Ectodermal cell (in vitro differentiated cells): ENCODE measurements at regions not wholly inside any gene's neighbourhood (a gene's known extent, or its start where the extent isn't known, plus 50 kb on each side); places are given as distances from the start of the nearest gene placed in this dataset.

Source experiments
- H3K27ac ChIP-seq: 2 replicates; pipeline ENCODE4 v1.7.0; 2013; ENCODE audit warnings: mild to moderate bottlenecking, low read depth, low read length; ENCODE audit not compliant: insufficient read depth, poor library complexity, severe bottlenecking
- H3K27me3 ChIP-seq: 2 replicates; pipeline ENCODE4 v1.7.0; 2013; ENCODE audit warnings: mild to moderate bottlenecking, low read length; ENCODE audit not compliant: insufficient read depth, control insufficient read depth, poor library complexity, severe bottlenecking
- H3K36me3 ChIP-seq: one replicate; pipeline ENCODE4 v1.7.0; 2013; ENCODE audit warnings: low read length; ENCODE audit not compliant: control insufficient read depth, insufficient read depth
- H3K4me1 ChIP-seq: one replicate; pipeline ENCODE4 v1.7.0; 2013; ENCODE audit warnings: low read length; ENCODE audit not compliant: control insufficient read depth, insufficient read depth
- H3K4me3 ChIP-seq: 2 replicates; pipeline ENCODE4 v1.7.0; 2013; ENCODE audit warnings: low read depth, low read length, control low read depth; ENCODE audit not compliant: insufficient read depth
- H3K9me3 ChIP-seq: 2 replicates; pipeline ENCODE4 v1.7.0; 2013; ENCODE audit warnings: mild to moderate bottlenecking, low read length, moderate library complexity; ENCODE audit not compliant: control insufficient read depth
- WGBS, 2 experiments: methylation state at CpG; one replicate each; pipeline ENCODE4 v1.1.7; 2013; ENCODE audit warnings: missing lambda C conversion rate in 2 of 2; 5-methylcytosine and 5-hydroxymethylcytosine counted together

GRCh38 chr6:168888786-168889345, 364.8 kb downstream of the THBS2 start:
- peaks cover 7% of the 10 kb centered on the region for H3K27me3 ChIP-seq
- H3K9me3 ChIP-seq, result no peaks in the 10 kb centered on the region
- H3K4me3 ChIP-seq, result no peak overlapping the region
- no peaks in the 10 kb centered on the region for H3K36me3 ChIP-seq
- H3K27ac ChIP-seq, result no peak overlapping the region
- H3K4me1 ChIP-seq, result no peaks in the 10 kb centered on the region
- WGBS, 2 experiments, result 94 to 96% methylated on average over 18 of the region's 18 CpGs

- Histone ChIP-seq H3K4me1 (no peaks in the 10 kb centered on the region), H3K4me3 (no peak overlapping the region), H3K27ac (no peak overlapping the region), H3K36me3 (no peaks in the 10 kb centered on the region), H3K27me3 (peaks cover 11% of the 10 kb centered on the region), H3K9me3 (no peaks in the 10 kb centered on the region)
- 94 to 95% methylated on average over 11 of the region's 11 CpGs for WGBS, 2 experiments
These were observed 365.5 kb downstream of the THBS2 start for GRCh38 chr6:168888102-168888501.

- Histone ChIP-seq H3K9me3 (no peaks in the 10 kb centered on the region), H3K27me3 (peaks cover 11% of the 10 kb centered on the region), H3K4me3 (no peak overlapping the region), H3K4me1 (no peaks in the 10 kb centered on the region), H3K36me3 (no peaks in the 10 kb centered on the region), H3K27ac (no peak overlapping the region)
- WGBS, 2 experiments, result 95% methylated on average over 10 of the region's 10 CpGs
These were observed 366.0 kb downstream of the THBS2 start for GRCh38 chr6:168887621-168888020.

GRCh38 chr6:168886964-168887363, 366.7 kb downstream of the THBS2 start:
- Histone ChIP-seq H3K27ac (no peak overlapping the region), H3K4me3 (no peak overlapping the region), H3K27me3 (peaks cover 11% of the 10 kb centered on the region), H3K36me3 (no peaks in the 10 kb centered on the region), H3K9me3 (no peaks in the 10 kb centered on the region), H3K4me1 (no peaks in the 10 kb centered on the region)
- WGBS, 2 experiments, result 95 to 96% methylated on average over 12 of the region's 12 CpGs

GRCh38 chr6:168885751-168886742, 367.6 kb downstream of the THBS2 start:
- 95% methylated on average over 51 of the region's 51 CpGs for WGBS, 2 experiments
- no peak overlapping the region for H3K4me3 ChIP-seq
- H3K27me3 ChIP-seq, result peaks cover 11% of the 10 kb centered on the region
- H3K9me3 ChIP-seq, result no peaks in the 10 kb centered on the region
- H3K4me1 ChIP-seq, result no peaks in the 10 kb centered on the region
- no peak overlapping the region for H3K27ac ChIP-seq
- no peaks in the 10 kb centered on the region for H3K36me3 ChIP-seq

GRCh38 chr6:168885196-168885595, 368.4 kb downstream of the THBS2 start:
- Histone ChIP-seq H3K27me3 (peaks cover 11% of the 10 kb centered on the region), H3K9me3 (no peaks in the 10 kb centered on the region), H3K36me3 (no peaks in the 10 kb centered on the region), H3K4me3 (no peak overlapping the region), H3K4me1 (no peaks in the 10 kb centered on the region), H3K27ac (no peak overlapping the region)
- 93 to 95% methylated on average over 9 of the region's 9 CpGs for WGBS, 2 experiments

- Histone ChIP-seq H3K4me1 (no peaks in the 10 kb centered on the region), H3K4me3 (no peak overlapping the region), H3K36me3 (no peaks in the 10 kb centered on the region), H3K27ac (no peak overlapping the region), H3K27me3 (peaks cover 11% of the 10 kb centered on the region), H3K9me3 (no peaks in the 10 kb centered on the region)
- 23 to 24% methylated on average over 37 of the region's 37 CpGs for WGBS, 2 experiments
These were observed 369.0 kb downstream of the THBS2 start for GRCh38 chr6:168884646-168885086.

GRCh38 chr6:168884050-168884645, 369.5 kb downstream of the THBS2 start:
- Histone ChIP-seq H3K4me1 (no peaks in the 10 kb centered on the region), H3K27me3 (peaks cover 11% of the 10 kb centered on the region), H3K4me3 (no peak overlapping the region), H3K27ac (no peak overlapping the region), H3K36me3 (no peaks in the 10 kb centered on the region), H3K9me3 (no peaks in the 10 kb centered on the region)
- 83 to 87% methylated on average over 21 of the region's 21 CpGs for WGBS, 2 experiments

- 95% methylated on average over 13 of the region's 13 CpGs for WGBS, 2 experiments
These were observed 370.1 kb downstream of the THBS2 start for GRCh38 chr6:168883410-168884049.

GRCh38 chr6:168880271-168880670, 373.4 kb downstream of the THBS2 start:
- Histone ChIP-seq H3K4me3 (no peak overlapping the region), H3K36me3 (no peaks in the 10 kb centered on the region), H3K4me1 (no peaks in the 10 kb centered on the region), H3K9me3 (no peaks in the 10 kb centered on the region), H3K27ac (no peak overlapping the region), H3K27me3 (peaks cover 11% of the 10 kb centered on the region)
- 88% methylated on average over 17 of the region's 17 CpGs for WGBS, 2 experiments

More at GRCh38 chr6:168883410-168884049, 370.1 kb downstream of the THBS2 start:
- Histone ChIP-seq H3K4me1 (no peaks in the 10 kb centered on the region), H3K4me3 (no peak overlapping the region), H3K27me3 (peaks cover 11% of the 10 kb centered on the region), H3K36me3 (no peaks in the 10 kb centered on the region), H3K27ac (no peak overlapping the region), H3K9me3 (no peaks in the 10 kb centered on the region)
